ENCODE measurements at regions not wholly inside any gene's neighbourhood (a gene's known extent, or its start where the extent isn't known, plus 50 kb on each side); places are given as distances from the start of the nearest gene placed in this dataset.
"Not testable (repeated sequence)": the region's sequence is repeated elsewhere in the genome, so short reads cannot be mapped to it uniquely, and the experiment has no call there.

DNA sequence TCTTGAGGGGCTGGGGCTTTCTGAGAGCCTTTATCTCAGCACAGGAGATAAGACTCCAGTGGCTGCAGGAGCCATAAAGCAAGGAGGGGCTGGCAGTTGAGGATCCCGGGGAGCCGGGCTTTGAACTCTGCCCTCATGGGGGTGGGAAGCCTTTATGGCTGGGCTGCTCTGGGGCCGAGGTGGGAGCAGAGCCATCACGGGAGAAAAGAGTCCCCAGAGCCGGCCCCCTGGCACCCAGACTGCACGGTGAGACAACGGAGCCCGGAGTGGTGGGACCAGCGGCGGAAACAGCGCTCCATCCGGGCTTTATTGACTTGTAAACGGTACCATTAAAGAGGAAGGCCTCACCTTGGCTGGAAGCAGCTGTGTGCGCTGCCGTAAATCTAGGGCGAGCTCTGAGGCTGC, 162.6 kb downstream of the MYCN start:
- no peak overlapping the region for H3K4me3 ChIP-seq (ENCODE audit: low read depth, low read length)

DNA sequence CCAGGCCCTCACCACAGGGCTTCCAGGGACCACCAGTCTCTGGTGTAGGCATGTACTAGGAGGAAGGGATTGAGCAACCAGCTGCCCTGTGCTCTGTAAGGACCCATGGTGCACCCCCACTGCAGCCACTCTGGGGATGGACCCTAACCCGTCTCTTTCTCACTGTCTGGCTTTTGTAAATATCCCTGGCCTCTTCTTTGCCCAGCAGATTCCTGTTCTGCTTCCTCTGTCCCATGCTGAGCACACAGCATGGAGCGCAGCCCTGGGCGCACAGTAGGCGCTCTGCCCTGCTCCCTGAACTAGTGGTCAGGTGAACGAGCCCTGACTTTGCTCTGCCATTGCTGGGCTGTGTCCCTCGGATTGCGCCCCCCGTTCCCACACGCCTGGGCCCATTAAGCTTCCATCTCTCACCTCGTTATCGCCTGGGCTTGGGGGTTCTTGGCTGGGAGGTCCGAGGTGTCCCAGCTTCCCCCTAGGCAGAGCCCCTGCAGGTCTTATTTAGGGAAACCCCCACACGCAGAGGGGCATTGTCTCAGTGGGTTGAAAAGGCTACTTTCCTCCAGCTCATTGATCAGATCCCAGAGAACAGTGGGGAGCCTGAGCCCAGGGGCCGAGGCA, 162.1 kb downstream of the MYCN start:
- no peak overlapping the region for H3K4me3 ChIP-seq (ENCODE audit: low read depth, low read length)

DNA sequence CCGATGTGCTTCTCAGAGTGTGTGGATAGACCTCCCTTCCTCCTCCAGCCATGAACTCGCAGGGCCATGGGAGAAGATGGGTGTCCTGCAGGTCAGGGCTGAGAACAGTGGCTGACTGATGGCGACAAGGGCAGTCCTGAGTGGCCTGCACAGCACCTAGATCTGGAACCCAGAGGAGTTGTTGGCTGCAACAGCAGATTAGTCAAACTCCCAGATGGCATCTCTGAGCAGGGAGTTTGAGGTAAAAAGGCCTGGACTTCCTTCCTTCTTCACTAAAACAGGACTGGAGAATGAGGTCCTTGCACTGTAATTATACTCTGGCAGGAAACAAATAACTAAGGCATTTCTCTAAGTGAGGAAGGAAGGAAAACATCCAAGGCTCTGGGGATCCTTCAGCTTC, 160.8 kb downstream of the MYCN start:
- no peak overlapping the region for H3K4me3 ChIP-seq (ENCODE audit: low read depth, low read length)

DNA sequence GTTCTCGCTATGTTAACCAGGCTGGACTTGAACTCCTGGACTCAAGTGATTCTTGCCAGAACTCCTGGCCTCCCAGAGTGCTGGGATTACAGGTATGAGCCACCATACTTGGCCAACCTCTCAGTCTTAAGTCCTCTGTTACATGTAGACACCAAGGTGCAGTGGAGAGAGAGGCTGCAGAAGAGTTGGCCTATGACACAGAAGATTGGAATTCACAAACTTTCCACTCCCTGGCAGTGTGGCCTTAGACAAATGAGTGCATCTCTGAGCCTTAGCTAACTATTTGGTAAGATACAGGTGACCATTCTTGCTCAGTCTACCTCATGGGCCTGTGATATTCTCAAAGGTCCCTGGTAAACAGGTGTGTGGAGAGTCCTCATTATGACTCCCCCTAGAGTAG, 159.7 kb downstream of the MYCN start:
- no peak overlapping the region for H3K4me3 ChIP-seq (ENCODE audit: low read depth, low read length)

DNA sequence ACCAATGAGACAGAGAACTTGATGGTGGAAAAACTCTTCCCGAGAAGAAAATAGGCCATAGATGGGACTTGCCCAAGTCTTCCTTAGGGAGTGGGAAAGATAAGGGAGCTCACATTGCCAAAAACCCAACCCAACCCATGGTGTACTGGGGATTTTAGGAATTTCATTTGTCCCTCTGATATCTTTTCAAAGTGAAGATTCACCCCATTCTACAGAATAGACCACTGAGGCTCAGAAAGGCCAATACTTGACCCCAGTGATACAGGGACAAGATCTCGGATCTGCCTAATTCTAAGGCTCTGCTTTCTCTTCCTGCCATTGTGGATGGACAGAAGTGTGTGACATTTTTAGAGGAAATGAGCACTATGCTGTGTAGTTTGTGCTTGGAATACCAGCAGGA, 159.0 kb downstream of the MYCN start:
- no peak overlapping the region for H3K4me3 ChIP-seq (ENCODE audit: low read depth, low read length)

DNA sequence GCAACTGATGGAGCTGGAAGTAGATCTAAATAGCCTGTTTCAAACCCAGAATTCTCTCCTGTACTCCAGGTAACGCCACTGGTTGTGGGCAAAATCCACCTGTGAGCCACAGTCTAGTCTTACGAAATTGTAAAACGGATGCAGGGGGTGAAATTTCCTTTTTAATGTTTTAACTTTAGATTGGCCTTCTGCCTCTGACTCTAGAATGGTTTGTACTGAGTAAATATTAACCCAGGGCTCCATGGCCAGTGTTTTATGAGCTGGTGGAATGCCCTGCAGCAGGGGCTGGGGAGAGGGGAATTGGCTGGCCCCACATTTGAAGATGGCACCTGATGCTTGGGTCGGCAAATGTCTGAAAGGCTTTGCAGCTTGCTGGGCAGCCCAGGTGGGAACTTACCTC, 156.6 kb downstream of the MYCN start:
- H3K4me3 ChIP-seq (ENCODE audit: low read depth, low read length): no peak overlapping the region

DNA sequence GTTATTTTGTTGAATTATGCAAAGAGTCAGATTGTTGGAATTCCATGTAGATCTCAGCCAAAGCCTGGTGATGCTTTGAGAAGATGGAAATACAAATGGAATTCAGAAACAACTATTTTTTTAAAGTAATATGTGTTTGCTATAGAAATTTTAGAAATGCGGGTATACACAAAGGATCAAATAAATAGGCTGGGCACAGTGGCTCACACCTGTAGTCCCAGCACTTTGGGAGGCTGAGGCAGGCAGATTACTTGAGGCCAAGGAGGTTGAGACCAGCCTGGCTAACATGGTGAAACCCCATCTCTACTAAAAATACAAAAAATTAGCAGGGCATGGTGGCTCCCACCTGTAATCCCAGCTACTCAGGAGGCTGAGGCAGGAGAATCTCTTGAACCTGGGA, 155.1 kb downstream of the MYCN start:
- H3K4me3 ChIP-seq (ENCODE audit: low read depth, low read length): not testable (repeated sequence)

DNA sequence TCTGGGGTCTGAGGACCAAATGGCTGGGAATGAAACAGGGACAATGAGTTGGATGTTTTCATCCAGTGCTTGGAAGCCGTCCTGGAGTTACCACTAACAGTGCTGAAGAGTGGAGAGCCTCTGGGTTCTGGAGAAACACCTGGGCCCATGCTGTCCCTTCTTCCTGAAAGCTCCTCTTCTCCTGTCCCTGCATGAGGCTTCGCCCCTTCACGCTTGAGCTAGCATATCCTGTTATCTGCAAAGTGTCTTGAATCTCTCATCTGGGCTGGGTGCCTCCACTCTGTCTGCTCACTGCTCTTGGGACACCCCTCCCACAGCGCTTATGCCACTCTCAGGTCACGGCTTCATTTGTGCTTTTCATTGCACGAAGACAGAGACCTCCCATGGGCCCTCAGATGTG, 154.5 kb downstream of the MYCN start:
- H3K4me3 ChIP-seq (ENCODE audit: low read depth, low read length): no peak overlapping the region

DNA sequence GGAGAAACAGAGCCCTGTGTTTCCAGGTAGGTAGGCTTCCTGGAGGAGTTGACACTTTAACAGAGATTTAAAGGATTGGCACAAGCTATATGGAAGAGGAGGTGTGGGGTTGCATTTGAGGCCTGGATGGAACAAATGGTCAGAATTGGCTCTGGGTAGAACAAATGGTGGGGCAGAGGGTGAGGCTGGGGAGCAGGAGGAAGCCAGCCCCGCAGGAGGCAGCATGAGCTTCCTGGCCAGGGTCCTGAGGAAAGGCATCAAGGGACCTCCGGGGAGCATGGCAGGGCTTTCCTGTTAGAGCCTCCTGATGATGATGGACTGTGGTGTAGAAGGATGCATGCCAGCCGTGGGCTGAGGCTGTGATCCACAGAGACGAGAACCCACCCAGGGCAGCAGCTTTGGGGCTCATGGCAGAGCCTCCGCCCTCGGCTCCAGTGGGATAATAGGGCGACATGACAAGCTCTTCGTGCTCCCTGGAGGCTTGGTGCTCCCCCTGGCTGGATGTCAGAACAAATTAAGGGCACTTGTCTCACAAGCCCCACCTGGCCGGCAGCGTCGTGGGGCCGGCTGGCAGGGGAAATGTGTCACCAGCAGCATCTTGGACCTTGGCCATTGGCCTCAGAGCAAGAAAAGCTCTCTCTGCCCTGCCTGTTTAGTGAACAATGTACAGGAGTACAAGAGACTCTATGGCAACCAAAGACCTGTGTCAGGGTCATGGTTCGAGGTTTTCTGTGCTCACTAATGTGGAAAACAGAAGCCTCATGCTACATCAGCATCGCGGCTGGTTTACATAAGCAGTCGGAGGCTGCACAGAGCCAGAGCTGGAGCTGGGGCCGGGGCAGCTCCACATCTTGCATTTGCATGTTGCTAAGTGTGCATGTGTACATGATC, 153.5 kb downstream of the MYCN start:
- no peak overlapping the region for H3K4me3 ChIP-seq (ENCODE audit: low read depth, low read length)

DNA sequence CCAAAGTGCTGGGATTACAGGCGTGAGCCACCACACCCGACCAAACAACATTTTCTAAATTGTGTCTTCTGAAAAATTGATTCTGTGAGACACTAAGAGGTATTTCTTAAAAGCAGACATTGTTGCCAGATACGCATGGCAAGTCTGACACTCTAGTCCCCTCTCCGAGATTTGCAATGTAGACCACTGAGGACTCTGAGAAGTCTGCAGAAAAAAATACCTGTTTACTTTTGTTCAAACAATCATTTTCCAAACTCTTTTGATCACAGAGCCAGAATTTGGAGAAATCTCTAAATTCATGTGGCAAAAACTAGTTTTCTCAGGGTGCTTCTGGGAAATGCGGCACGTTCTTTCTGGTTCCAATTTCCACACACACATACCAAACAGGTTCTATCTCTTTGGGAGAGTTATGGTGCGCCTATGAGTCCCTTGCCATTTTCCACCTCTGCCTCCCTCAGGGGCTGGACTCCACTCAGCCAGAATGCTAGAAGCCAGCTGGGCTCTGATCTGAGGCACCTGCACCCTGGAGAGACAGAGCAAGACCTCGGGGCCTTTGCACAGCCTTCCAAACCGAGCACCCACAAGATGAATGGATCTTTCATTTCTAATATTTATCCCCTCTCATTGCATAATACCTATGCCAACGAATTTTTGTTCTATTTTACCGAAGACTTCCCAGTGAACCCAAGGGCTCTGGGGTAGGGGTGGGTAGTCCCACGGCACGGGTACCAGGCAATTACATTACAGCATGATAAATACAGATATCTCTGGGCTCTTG, 152.7 kb downstream of the MYCN start:
- H3K4me3 ChIP-seq (ENCODE audit: low read depth, low read length): no peak overlapping the region

DNA sequence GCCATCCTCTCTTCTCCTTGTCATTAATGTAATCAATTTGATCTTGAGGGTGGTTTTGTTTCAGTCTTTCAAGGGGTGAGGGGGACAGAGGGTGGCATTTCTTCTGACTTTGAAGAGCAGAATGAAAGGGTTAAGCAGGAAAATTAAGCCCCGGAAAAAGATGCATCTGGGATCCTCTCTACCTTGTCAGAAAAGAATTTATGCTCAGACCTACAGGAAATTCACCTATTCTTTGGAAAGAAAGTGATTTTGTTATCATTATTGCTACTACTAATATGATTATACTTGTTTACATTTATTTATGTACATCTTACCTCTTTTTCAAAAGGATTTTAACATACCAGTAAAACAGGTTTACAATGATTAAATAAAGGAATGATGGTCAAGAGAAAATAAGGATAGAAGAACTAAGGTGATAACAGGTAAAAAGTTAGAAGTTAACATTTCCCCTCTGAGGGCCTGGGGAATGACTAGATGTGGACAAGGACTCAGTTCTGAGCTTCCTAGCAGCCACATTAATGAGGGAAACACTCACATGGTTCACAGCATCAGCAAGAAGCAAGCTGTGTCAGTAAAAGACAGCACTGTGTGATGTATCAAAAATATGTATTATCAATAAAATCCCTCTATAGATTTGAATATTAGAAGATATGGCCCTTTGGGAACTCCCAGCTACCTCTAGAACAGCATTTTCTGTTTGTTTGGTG, 151.4 kb downstream of the MYCN start:
- H3K4me3 ChIP-seq (ENCODE audit: low read depth, low read length): no peak overlapping the region

DNA sequence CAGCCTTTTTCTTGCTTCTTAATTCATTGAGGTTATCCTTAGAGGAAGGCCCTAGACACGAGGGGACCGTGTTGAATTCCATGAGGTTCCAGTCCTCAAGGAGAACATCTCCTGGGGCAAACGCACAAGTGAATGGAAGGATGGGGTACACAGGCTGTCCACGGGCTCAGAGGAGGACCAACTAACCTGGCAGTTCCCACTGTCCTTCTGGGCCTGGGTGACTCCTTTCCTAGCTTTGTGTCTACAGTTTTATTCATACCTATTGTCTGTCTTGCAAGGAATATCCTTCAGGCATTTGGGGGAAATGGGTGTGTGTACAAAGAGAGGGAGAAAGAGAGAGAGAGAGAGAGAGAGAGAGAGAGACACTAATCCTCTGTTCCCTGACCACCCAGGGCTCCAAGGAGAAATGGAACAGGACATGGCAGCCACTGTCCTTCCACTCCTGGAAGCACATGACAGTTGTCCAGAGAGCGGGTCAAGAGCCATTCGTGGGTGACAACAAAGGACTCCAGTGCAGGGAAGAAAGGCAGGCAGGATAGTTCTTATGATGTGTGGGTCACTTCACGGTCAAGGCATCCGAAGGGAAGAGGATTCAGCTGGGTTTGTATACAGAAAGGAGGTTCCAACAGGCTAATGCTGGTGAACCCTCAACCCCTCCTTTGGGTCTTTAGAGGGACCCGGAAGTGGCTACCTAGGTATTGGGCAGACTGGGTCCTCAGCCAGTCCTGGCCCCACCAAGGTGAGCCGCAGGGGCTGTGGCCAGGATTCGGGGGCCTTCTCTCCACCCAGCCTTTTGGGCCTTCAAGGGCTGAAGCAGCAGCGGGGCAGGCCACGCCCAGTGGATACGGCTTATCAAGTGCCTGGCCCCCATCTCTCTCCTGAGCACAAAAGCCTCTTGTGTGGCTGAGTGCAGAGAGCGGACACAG, 150.6 kb downstream of the MYCN start:
- no peak overlapping the region for H3K4me3 ChIP-seq (ENCODE audit: low read depth, low read length)

DNA sequence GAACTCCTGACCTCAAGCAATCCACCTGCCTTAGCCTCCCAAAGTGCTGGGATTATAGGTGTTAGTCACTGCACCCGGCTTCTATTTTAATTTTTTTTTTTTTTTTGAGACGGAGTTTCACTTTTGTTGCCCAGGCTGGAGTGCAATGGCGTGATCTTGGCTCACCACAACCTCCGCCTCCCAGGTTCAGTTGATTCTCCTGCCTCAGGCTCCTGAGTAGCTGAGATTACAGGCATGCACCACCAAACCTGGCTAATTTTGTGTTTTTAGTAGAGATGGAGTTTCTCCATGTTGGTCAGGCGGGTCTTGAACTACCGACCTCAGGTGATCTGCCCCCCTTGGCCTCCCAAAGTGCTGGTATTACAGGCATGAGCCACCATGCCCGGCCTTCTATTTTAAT, 149.1 kb downstream of the MYCN start:
- not testable (repeated sequence) for H3K4me3 ChIP-seq (ENCODE audit: low read depth, low read length)

DNA sequence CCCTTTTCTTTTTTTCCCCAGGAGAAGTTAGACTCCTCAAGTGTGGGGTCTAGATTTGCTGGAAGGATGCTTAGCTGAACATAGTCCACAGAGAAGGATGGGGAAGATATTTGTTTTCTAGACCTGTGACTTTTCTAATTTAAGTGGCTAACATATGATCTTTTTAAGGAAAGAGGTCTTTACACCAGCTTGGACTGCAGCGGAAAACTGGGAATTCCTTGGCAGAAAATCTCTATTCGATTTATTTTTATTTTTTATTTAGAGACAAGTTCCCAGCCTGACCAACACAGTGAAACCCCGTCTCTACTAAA, 148.4 kb downstream of the MYCN start:
- no peak overlapping the region for H3K4me3 ChIP-seq (ENCODE audit: low read depth, low read length)

DNA sequence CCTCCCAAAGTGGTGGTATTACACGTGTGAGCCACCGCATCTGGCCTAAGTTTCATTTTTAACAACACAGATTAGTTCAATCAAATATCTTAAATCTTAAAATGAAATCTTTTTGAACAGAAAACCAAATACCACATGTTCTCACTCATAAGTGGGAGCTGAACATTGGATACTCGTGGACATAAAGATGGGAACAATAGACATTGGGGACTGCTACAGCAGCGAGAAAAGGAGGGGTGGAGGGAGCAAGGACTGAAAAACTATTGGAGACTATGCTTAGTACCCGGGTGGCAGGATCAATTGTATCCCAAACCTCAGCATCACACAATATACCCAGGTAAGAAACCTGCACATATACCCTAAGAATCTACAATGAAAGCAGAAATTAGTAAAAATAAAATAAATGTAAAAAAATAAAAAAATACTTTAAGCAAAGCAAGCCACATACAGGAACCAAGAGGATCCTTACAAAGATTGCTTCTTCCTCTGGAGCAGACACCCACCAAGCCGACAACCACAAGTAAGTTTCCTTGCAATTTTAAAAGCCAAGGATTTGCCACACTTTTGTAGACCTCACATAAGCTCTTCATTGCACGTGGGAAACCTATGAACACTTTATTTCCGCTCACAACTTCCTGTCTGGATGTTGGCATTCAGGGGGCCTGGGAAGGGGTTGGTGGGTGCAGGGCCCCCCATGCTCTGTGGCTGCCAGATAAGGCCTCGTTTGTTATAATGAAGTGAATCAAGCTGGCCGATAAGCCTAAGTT, 147.9 kb downstream of the MYCN start:
- H3K4me3 ChIP-seq (ENCODE audit: low read depth, low read length): no peak overlapping the region

DNA sequence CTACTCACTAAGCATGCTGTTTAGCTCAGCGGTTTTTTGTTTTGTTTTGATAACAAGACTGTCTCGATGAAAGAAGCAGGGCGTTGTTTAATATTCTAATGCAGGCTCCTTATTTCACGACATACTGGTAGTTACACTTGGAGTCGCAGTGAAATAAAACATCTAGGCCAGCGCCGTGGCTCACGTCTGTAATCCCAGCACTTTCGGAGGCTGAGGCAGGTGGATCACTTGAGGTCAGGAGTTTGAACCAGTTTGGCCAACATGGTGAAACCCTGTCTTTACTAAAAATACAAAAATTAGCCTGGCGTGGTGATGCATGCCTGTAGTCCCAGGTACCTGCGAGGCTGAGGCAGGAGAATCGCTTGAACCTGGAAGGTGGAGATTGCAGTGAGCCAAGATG, 145.8 kb downstream of the MYCN start:
- not testable (repeated sequence) for H3K4me3 ChIP-seq (ENCODE audit: low read depth, low read length)

DNA sequence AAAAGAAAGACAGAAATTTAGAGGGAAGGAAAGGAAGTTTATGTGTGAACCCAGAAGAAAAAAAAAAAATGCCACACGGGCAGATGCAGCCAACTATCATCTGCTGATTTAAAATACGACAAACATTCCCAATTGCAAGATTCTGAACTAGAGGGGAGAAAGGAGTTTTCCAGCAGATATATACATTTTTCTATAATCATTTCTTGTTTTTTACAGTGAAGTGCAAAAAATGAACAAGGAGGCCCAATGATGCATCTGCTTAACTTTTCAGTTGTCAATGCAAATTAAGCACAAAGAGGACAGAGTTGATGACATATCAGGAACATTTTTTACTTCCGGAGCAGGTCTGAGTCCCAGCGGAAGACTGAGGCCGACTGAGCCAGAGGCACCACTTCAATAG, 144.7 kb downstream of the MYCN start:
- H3K4me3 ChIP-seq (ENCODE audit: low read depth, low read length): no peak overlapping the region

DNA sequence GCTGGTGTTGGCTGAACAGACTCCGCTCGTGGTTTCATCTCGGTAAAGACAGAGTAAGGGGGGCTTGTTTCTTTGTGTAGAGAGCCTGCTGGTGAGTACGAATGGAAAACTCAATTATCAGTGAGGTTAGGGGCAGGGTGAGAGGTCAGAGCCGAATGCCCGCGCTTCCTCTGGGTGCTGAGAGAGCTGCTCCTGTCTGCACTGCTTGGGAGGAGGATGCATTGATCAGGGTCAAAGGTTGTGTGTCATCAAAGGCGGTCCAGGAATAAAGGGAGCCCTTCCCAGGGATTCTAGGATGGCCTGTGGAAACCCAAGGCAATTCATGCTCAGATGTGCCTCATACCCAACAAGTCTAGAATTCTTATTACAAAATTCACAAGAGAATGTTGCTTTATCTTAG, 143.9 kb downstream of the MYCN start:
- no peak overlapping the region for H3K4me3 ChIP-seq (ENCODE audit: low read depth, low read length)

DNA sequence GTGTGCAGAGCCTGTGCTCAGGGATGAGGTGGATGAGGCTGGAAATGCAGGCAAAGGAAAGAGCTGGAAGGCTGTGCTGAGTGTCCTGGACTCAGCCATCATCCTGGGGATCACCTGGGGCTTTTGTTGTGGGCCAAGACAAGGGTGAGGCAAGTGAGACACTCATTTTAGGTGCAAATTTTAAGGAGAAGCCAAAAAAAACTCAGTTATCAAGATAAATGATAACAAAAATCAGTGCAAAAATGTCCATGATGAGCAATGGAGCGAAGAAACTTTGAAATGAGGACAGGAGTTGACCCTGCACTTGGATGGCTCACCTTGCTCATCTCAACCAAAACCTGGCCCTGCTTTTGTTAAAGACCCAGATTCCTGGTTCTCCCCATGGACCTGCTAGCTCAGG, 141.9 kb downstream of the MYCN start:
- H3K4me3 ChIP-seq (ENCODE audit: low read depth, low read length): no peak overlapping the region

Data from iPS-11a (cell line).